ENCODE measurements at regions not wholly inside any gene's neighbourhood (a gene's known extent, or its start where the extent isn't known, plus 50 kb on each side); places are given as distances from the start of the nearest gene placed in this dataset.
A peak's percentile ranks its signal among the peaks of the same experiment; 100 is the strongest.
"Not testable (repeated sequence)": the region's sequence is repeated elsewhere in the genome, so short reads cannot be mapped to it uniquely, and the experiment has no call there.

- ATAC-seq: peak; percentile 97
These were observed 79.7 kb upstream of the CHD2 start for GRCh38 chr15:92820236-92821021.

GRCh38 chr15:92821491-92822116, 78.5 kb upstream of the CHD2 start:
- no peak for ATAC-seq
- DNase-seq (ENCODE audit: low spot score): no peak

More at GRCh38 chr15:92820236-92821021, 79.7 kb upstream of the CHD2 start:
- DNase-seq (ENCODE audit: low spot score): peak; percentile 95

GRCh38 chr15:92822216-92823144, 77.6 kb upstream of the CHD2 start:
- ATAC-seq (no peak), DNase-seq (ENCODE audit: low spot score) (no peak)

GRCh38 chr15:92825985-92826384, 74.1 kb upstream of the CHD2 start:
- no peak for DNase-seq (ENCODE audit: low spot score)
- ATAC-seq: no peak

GRCh38 chr15:92827991-92828390, 72.1 kb upstream of the CHD2 start:
- DNase-seq (ENCODE audit: low spot score); ATAC-seq: not testable (repeated sequence)

- DNase-seq (ENCODE audit: low spot score) (no peak), ATAC-seq (no peak)
These were observed 70.2 kb upstream of the CHD2 start for GRCh38 chr15:92829875-92830274.

- ATAC-seq: no peak
- DNase-seq (ENCODE audit: low spot score): no peak
These were observed 68.8 kb upstream of the CHD2 start for GRCh38 chr15:92831336-92831654.

GRCh38 chr15:92831655-92832328, 68.3 kb upstream of the CHD2 start:
- peak; percentile 93 for DNase-seq (ENCODE audit: low spot score)
- peak; percentile 99 for ATAC-seq

GRCh38 chr15:92833106-92833433, 67.1 kb upstream of the CHD2 start:
- no peak for ATAC-seq
- DNase-seq (ENCODE audit: low spot score): no peak

GRCh38 chr15:92833493-92834271, 66.4 kb upstream of the CHD2 start:
- no peak for DNase-seq (ENCODE audit: low spot score)
- ATAC-seq: no peak

GRCh38 chr15:92839696-92840095, 60.4 kb upstream of the CHD2 start:
- ATAC-seq: no peak

GRCh38 chr15:92840149-92840548, 60.0 kb upstream of the CHD2 start:
- DNase-seq (ENCODE audit: low spot score) (no peak), ATAC-seq (no peak)

More at GRCh38 chr15:92839696-92840095, 60.4 kb upstream of the CHD2 start:
- no peak for DNase-seq (ENCODE audit: low spot score)

- no peak for DNase-seq (ENCODE audit: low spot score)
- no peak for ATAC-seq
These were observed 56.8 kb upstream of the CHD2 start for GRCh38 chr15:92843326-92843725.

- ATAC-seq (no peak), DNase-seq (ENCODE audit: low spot score) (no peak)
These were observed 56.3 kb upstream of the CHD2 start for GRCh38 chr15:92843814-92844213.

- no peak for DNase-seq (ENCODE audit: low spot score)
- peak; percentile 43 for ATAC-seq
These were observed 55.0 kb upstream of the CHD2 start for GRCh38 chr15:92845126-92845508.

GRCh38 chr15:92846741-92847140, 53.4 kb upstream of the CHD2 start:
- DNase-seq (ENCODE audit: low spot score) (no peak), ATAC-seq (no peak)

- ATAC-seq: no peak
- no peak for DNase-seq (ENCODE audit: low spot score)
These were observed 52.3 kb upstream of the CHD2 start for GRCh38 chr15:92847841-92848240.

GRCh38 chr15:92848464-92848851, 51.7 kb upstream of the CHD2 start:
- ATAC-seq: no peak
- no peak for DNase-seq (ENCODE audit: low spot score)

- no peak for ATAC-seq
- DNase-seq (ENCODE audit: low spot score): no peak
These were observed 51.1 kb upstream of the CHD2 start for GRCh38 chr15:92848852-92849598.

- not testable (repeated sequence) for DNase-seq (ENCODE audit: low spot score); ATAC-seq
These were observed 49.9 kb upstream of the CHD2 start for GRCh38 chr15:92850218-92850617.

All from left lobe of liver (tissue), 2 donors.